SK-N-SH (cell line): ENCODE measurements at regions not wholly inside any gene's neighbourhood (a gene's known extent, or its start where the extent isn't known, plus 50 kb on each side); places are given as distances from the start of the nearest gene placed in this dataset.
A peak's percentile ranks its signal among the peaks of the same experiment; 100 is the strongest.

Source experiments
- CTCF ChIA-PET: fragments of 300-600, 350-600 bp; formaldehyde crosslinking; extraction: SDS; loops from one replicate; lab custom pipeline; 2021; lab: Yijun Ruan, JAX
- POLR2A ChIA-PET: fragments of 350-600 bp; sonication (Branson Sonifier 250); formaldehyde crosslinking; extraction: SDS; loops from one replicate; lab custom pipeline; 2020; ENCODE audit warnings: antibody characterized with exemption, inconsistent platforms; lab: Yijun Ruan, JAX
- DNase-seq: peaks from one replicate; pipeline ENCODE4 v3.0.0; 2012
- H2AFZ ChIP-seq: fragments of 200-600 bp; sonication (generic); 2 replicates; pipeline ENCODE4 v1.8.1; 2016; ENCODE audit warnings: antibody characterized with exemption, mild to moderate bottlenecking, low read depth
- H3F3A ChIP-seq: fragments of 200-600 bp; sonication (generic); replicated peaks from 2 replicates; pipeline ENCODE3; 2016; ENCODE audit warnings: antibody characterized with exemption, mild to moderate bottlenecking; ENCODE audit not compliant: insufficient read depth
- H3K27ac ChIP-seq, 2 experiments: fragments of 200-500 bp in 1 of 2; fragments of 200-600 bp in 1 of 2; sonication (Bioruptor generic) in 1 of 2; sonication (generic), shearing (Covaris generic) in 1 of 2; 2 replicates each; pipeline versions ENCODE4 v1.5.1 to v1.6.1; 2014 to 2016; ENCODE audit warnings: low read depth in 2 of 2, inconsistent platforms in 1 of 2, low read length in 1 of 2, mild to moderate bottlenecking in 1 of 2, mixed read lengths in 1 of 2
- H3K27me3 ChIP-seq: fragments of 200-600 bp; sonication (generic), shearing (Covaris generic); 2 replicates; pipeline ENCODE4 v1.6.1; 2016; ENCODE audit warnings: mixed run types; ENCODE audit not compliant: insufficient read depth
- H3K36me3 ChIP-seq, 2 experiments: fragments of 200-500 bp in 1 of 2; fragments of 200-600 bp in 1 of 2; sonication (Bioruptor generic) in 1 of 2; sonication (generic) in 1 of 2; replicated peaks in 1 of 2; 2 replicates each; pipeline versions ENCODE3 to v1.5.1; 2014 to 2016; ENCODE audit warnings: low read length in 1 of 2, mild to moderate bottlenecking in 1 of 2; ENCODE audit not compliant: insufficient read depth in 2 of 2, control insufficient read depth in 1 of 2
- H3K4me1 ChIP-seq, 2 experiments: fragments of 200-500 bp in 1 of 2; fragments of 200-600 bp in 1 of 2; sonication (Bioruptor generic) in 1 of 2; sonication (generic), shearing (Covaris generic) in 1 of 2; 2 replicates each; pipeline versions ENCODE4 v1.5.1 to v1.6.1; 2014 to 2016; ENCODE audit warnings: low read depth in 1 of 2, low read length in 1 of 2, mixed run types in 1 of 2; ENCODE audit not compliant: insufficient read depth in 2 of 2, control insufficient read depth in 1 of 2
- H3K4me2 ChIP-seq: fragments of 200-600 bp; sonication (generic), shearing (Covaris generic); 2 replicates; pipeline ENCODE4 v1.6.1; 2017; ENCODE audit warnings: mixed run types
- H3K4me3 ChIP-seq, 2 experiments: fragments of 200-500 bp in 1 of 2; fragments of 200-600 bp in 1 of 2; sonication (Bioruptor generic) in 1 of 2; sonication (generic), shearing (Covaris generic) in 1 of 2; 2 replicates each; pipeline versions ENCODE4 v1.5.1 to v1.8.1; 2014 to 2016; ENCODE audit warnings: low read depth in 2 of 2, inconsistent platforms in 1 of 2, low read length in 1 of 2, mild to moderate bottlenecking in 1 of 2, mixed read lengths in 1 of 2, moderate library complexity in 1 of 2
- H3K79me2 ChIP-seq: fragments of 200-600 bp; sonication (generic); 2 replicates; pipeline ENCODE4 v1.8.1; 2017; ENCODE audit warnings: mild to moderate bottlenecking; ENCODE audit not compliant: insufficient read depth
- H3K9ac ChIP-seq: fragments of 200-600 bp; sonication (generic); 2 replicates; pipeline ENCODE4 v1.6.1; 2017; ENCODE audit warnings: mixed run types
- H3K9me2 ChIP-seq: fragments of 200-600 bp; sonication (generic); 2 replicates; pipeline ENCODE4 v1.6.1; 2017; ENCODE audit warnings: mixed run types
- H3K9me3 ChIP-seq: fragments of 200-600 bp; sonication (generic); 2 replicates; pipeline ENCODE4 v1.6.1; 2017; ENCODE audit warnings: mixed run types, mild to moderate bottlenecking, moderate library complexity
- H4K20me1 ChIP-seq: fragments of 200-600 bp; sonication (generic); 2 replicates; pipeline ENCODE4 v1.6.1; 2017; ENCODE audit warnings: mild to moderate bottlenecking, mixed run types; ENCODE audit not compliant: insufficient read depth
- ELF1 ChIP-seq: IDR thresholded peaks from 2 replicates; pipeline ENCODE4 v1.4.0; 2012
- EZH2phosphoT487 ChIP-seq: fragments of 200-600 bp; sonication (generic); IDR thresholded peaks from 2 replicates; pipeline ENCODE4 v1.6.1; 2017; ENCODE audit warnings: low read depth, mixed run types, mild to moderate bottlenecking, antibody characterized with exemption, moderate library complexity, borderline replicate concordance
- FOSL2 ChIP-seq: IDR thresholded peaks from 2 replicates; pipeline ENCODE4 v1.4.0; 2012; ENCODE audit warnings: low read depth, mild to moderate bottlenecking, moderate library complexity, borderline replicate concordance
- FOXJ3 ChIP-seq: sonication (generic); formaldehyde crosslinking; IDR thresholded peaks from 2 replicates; pipeline ENCODE4 v1.5.1; 2020; ENCODE audit warnings: mild to moderate bottlenecking, missing genetic modification reagents
- GABPA ChIP-seq: IDR thresholded peaks from 2 replicates; pipeline ENCODE4 v1.4.0; 2012; ENCODE audit warnings: low read depth, mild to moderate bottlenecking
- GATA2 ChIP-seq: sonication (generic); formaldehyde crosslinking; IDR thresholded peaks from 2 replicates; pipeline ENCODE4 v1.5.0; 2020; ENCODE audit warnings: mild to moderate bottlenecking, missing genetic modification reagents
- IRF3 ChIP-seq: fragments of 150-350 bp; IDR thresholded peaks from 2 replicates; pipeline ENCODE4 v1.6.1; 2016; ENCODE audit warnings: mild to moderate bottlenecking, low read depth, low read length
- JUND ChIP-seq: IDR thresholded peaks from 2 replicates; pipeline ENCODE4 v1.4.0; 2012
- NFIC ChIP-seq: IDR thresholded peaks from 2 replicates; pipeline ENCODE4 v1.4.0; 2012; ENCODE audit warnings: borderline replicate concordance
- PBX3 ChIP-seq: IDR thresholded peaks from 2 replicates; pipeline ENCODE4; 2012
- POLR2AphosphoS5 ChIP-seq: IDR thresholded peaks from 2 replicates; pipeline ENCODE4 v1.6.1; 2012; ENCODE audit warnings: low read depth, low read length
- RAD21 ChIP-seq: IDR thresholded peaks from 2 replicates; pipeline ENCODE4 v1.6.1; 2012; ENCODE audit warnings: mild to moderate bottlenecking, low read length
- RFX5 ChIP-seq: IDR thresholded peaks from 2 replicates; pipeline ENCODE4 v1.6.1; 2012; ENCODE audit warnings: mild to moderate bottlenecking, improper control_type of control experiment, low read length
- RXRA ChIP-seq: IDR thresholded peaks from 2 replicates; pipeline ENCODE4 v1.4.0; 2012; ENCODE audit warnings: low read depth, mild to moderate bottlenecking, borderline replicate concordance
- TEAD4 ChIP-seq: IDR thresholded peaks from 2 replicates; pipeline ENCODE4 v1.4.0; 2012; ENCODE audit warnings: mild to moderate bottlenecking, borderline replicate concordance; ENCODE audit not compliant: insufficient read depth
- ZBTB33 ChIP-seq: IDR thresholded peaks from 2 replicates; pipeline ENCODE4 v1.4.0; 2012; ENCODE audit warnings: low read depth, borderline replicate concordance
- WGBS: methylation state at CpG from one replicate; pipeline ENCODE4 v1.1.6; 2017; ENCODE audit warnings: low lambda C conversion rate; 5-methylcytosine and 5-hydroxymethylcytosine counted together

GRCh38 chr18:22604390-22604985 lies 186.8 kb upstream of the CTAGE1 start:
- H3K9ac ChIP-seq: no peak overlapping the region

GRCh38 chr18:22604986-22605421 lies 187.3 kb upstream of the CTAGE1 start:
- Histone ChIP-seq H3K9me3 (no peaks in the 10 kb centered on the region), H4K20me1 (no peaks in the 10 kb centered on the region), H2AFZ (no peak overlapping the region), H3K4me1 (no peaks in the 10 kb centered on the region), H3K27ac (no peak overlapping the region), H3K9me2 (no peaks in the 10 kb centered on the region), H3K4me2 (0 out of 2 replicates have a peak overlapping the region, but pooled peaks have one; percentile 16), H3K4me3 (no peak overlapping the region), H3F3A (no peaks in the 10 kb centered on the region), H3K9ac (no peak overlapping the region), H3K36me3 (no peaks in the 10 kb centered on the region), H3K79me2 (no peaks in the 10 kb centered on the region), H3K27me3 (peaks cover 32% of the 10 kb centered on the region; the same call in 1 of the 2 replicates)
- ChIA-PET POLR2A (no interaction called here), CTCF (no interaction called here)
- 21% methylated on average over 3 of the region's 3 CpGs for WGBS
- no peak for DNase-seq
- TF ChIP-seq GATA2 (CRISPR knock-in tag) (no peak), ELF1 (no peak)

More at GRCh38 chr18:22604390-22604985, 186.8 kb upstream of the CTAGE1 start:
- DNase-seq: no peak
- POLR2A ChIA-PET: no interaction called here
- TF ChIP-seq NFIC (no peak), FOSL2 (no peak)
- WGBS: 10% methylated on average over 6 of the region's 10 CpGs
- Histone ChIP-seq H2AFZ (no peak overlapping the region), H3K27me3 (peaks cover 30% of the 10 kb centered on the region; the same call in 1 of the 2 replicates), H3K4me2 (0 out of 2 replicates have a peak overlapping the region, but pooled peaks have one; percentile 16), H3K9me2 (no peaks in the 10 kb centered on the region), H3K9me3 (no peaks in the 10 kb centered on the region), H3K27ac (no peak overlapping the region), H3K36me3 (no peaks in the 10 kb centered on the region), H3K79me2 (no peaks in the 10 kb centered on the region), H3F3A (no peaks in the 10 kb centered on the region), H3K4me3 (0 out of 4 replicates have a peak overlapping the region, but pooled peaks of 1 of the 2 experiments have one; percentile 14), H4K20me1 (no peaks in the 10 kb centered on the region), H3K4me1 (no peaks in the 10 kb centered on the region)
- CTCF ChIA-PET: no interaction called here

GRCh38 chr18:22605736-22606135 lies 188.0 kb upstream of the CTAGE1 start:
- DNase-seq: no peak
- H3K79me2 ChIP-seq: no peaks in the 10 kb centered on the region
- no peak overlapping the region for H3K27ac ChIP-seq
- ChIA-PET POLR2A (no interaction called here), CTCF (no interaction called here)
- 17% methylated on average over 4 of the region's 4 CpGs for WGBS
- H2AFZ ChIP-seq: no peak overlapping the region
- H3K4me3 ChIP-seq: no peak overlapping the region
- H3K9me3 ChIP-seq: no peaks in the 10 kb centered on the region
- peaks cover 37% of the 10 kb centered on the region; the same call in 1 of the 2 replicates for H3K27me3 ChIP-seq
- no peak overlapping the region for H3K4me2 ChIP-seq
- H3K9ac ChIP-seq: no peak overlapping the region
- no peaks in the 10 kb centered on the region for H3K4me1 ChIP-seq
- H3F3A ChIP-seq: no peaks in the 10 kb centered on the region
- H4K20me1 ChIP-seq: no peaks in the 10 kb centered on the region
- no peaks in the 10 kb centered on the region for H3K36me3 ChIP-seq
- H3K9me2 ChIP-seq: no peaks in the 10 kb centered on the region
- TF ChIP-seq RAD21 (no peak), JUND (no peak), FOSL2 (no peak), GABPA (no peak), RXRA (no peak), RFX5 (no peak), IRF3 (no peak), FOXJ3 (CRISPR knock-in tag) (no peak), POLR2AphosphoS5 (no peak), ELF1 (no peak), ZBTB33 (no peak), PBX3 (no peak), TEAD4 (no peak), EZH2phosphoT487 (no peak)
- TF ChIP-seq, all 33 proteins: peak for 0
